ENCODE measurements at regions not wholly inside any gene's neighbourhood (a gene's known extent, or its start where the extent isn't known, plus 50 kb on each side); places are given as distances from the start of the nearest gene placed in this dataset.

DNA sequence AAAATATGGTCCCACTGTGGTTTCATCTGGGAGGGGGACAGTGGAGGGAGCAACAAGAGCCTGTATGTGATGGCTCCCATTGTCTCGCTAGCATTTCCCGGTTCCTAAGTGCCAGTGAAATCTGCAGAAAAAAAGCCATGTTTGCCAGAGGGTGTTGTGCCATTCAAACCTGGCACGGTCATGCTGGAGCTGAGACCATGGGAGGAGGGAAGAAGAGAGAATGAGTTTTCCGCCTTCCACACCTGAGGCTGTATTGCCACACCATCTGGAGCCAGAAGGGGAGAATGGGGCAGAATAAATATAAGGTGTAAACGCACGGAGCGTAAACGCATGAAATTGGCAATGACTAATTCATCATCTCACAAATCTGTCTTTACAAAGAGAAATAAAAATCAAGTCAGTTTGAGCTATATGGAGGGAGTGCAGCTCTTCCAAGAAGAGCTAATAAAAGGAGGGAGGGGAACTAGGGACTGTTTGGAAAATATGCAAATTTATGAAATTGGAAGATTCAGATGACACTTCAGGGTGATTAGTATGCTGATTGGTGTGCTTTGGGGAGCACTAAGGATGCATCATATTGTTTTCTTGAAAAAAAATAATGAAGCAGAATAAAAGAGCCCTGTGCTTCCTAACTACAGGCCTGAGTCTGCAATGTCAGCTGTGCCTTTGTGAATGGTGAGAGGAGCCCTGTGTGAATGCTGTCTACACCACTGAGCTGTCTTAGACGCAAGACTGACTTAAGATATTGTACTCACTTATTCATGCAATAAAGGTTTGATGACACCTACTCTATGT lies 237.9 kb downstream of the NSG2 start:
- Histone ChIP-seq H3K4me1 (no peaks in the 10 kb centered on the region), H3K27ac (no peak overlapping the region), H3F3A (ENCODE audit: low read depth) (no peaks in the 10 kb centered on the region), H3K4me3 (no peak overlapping the region), H2AFZ (replicated peaks) (no peak overlapping the region), H3K36me3 (no peaks in the 10 kb centered on the region), H3K4me2 (no peak overlapping the region), H3K27me3 (peaks cover 8% of the 10 kb centered on the region), H3K79me2 (ENCODE audit: low read depth) (no peaks in the 10 kb centered on the region), H3K9ac (no peak overlapping the region), H3K9me3 (ENCODE audit: low read depth) (no peaks in the 10 kb centered on the region), H4K20me1 (ENCODE audit: low read depth) (no peaks in the 10 kb centered on the region)
- TF ChIP-seq, protein P1, sequence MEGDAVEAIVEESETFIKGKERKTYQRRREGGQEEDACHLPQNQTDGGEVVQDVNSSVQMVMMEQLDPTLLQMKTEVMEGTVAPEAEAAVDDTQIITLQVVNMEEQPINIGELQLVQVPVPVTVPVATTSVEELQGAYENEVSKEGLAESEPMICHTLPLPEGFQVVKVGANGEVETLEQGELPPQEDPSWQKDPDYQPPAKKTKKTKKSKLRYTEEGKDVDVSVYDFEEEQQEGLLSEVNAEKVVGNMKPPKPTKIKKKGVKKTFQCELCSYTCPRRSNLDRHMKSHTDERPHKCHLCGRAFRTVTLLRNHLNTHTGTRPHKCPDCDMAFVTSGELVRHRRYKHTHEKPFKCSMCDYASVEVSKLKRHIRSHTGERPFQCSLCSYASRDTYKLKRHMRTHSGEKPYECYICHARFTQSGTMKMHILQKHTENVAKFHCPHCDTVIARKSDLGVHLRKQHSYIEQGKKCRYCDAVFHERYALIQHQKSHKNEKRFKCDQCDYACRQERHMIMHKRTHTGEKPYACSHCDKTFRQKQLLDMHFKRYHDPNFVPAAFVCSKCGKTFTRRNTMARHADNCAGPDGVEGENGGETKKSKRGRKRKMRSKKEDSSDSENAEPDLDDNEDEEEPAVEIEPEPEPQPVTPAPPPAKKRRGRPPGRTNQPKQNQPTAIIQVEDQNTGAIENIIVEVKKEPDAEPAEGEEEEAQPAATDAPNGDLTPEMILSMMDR (IDR thresholded peaks at IDR 0.05): no peak
- DNase-seq (ENCODE audit: low spot score): no peak
- no peaks in the 10 kb centered on the region for H3K9me3 Mint-ChIP-seq
- H3K4me3 Mint-ChIP-seq: no peak overlapping the region
- no peaks in the 10 kb centered on the region for H3K36me3 Mint-ChIP-seq
- peaks cover 9% of the 10 kb centered on the region for H3K27me3 Mint-ChIP-seq (ENCODE audit: insufficient read depth, low read depth)
- H3K4me1 Mint-ChIP-seq: peaks cover 4% of the 10 kb centered on the region
- no peak overlapping the region for H3K27ac Mint-ChIP-seq

DNA sequence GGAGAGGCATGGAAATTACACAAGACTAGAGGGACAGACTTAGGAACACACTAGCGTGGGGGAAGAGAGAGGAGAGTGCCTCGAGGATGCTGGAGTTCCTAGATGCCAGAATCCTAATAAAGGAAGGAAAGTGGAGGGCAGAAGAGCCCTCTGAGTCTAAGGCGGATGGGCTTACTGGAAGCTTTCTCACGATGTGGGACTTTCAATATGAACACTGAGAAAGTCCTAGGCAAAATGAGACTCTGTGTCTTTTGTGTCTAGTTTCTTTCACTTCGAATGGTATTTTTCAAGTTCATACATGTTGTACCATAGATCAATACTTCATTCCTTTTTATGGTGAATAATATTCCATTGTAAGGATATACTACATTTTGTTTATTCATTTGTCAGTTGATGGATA lies 239.4 kb downstream of the NSG2 start:
- H3K9me3 Mint-ChIP-seq: peaks cover 3% of the 10 kb centered on the region
- Histone ChIP-seq H3K36me3 (no peaks in the 10 kb centered on the region), H3K4me1 (no peaks in the 10 kb centered on the region), H3K9me3 (ENCODE audit: low read depth) (no peaks in the 10 kb centered on the region), H3K4me2 (no peak overlapping the region), H2AFZ (replicated peaks) (no peak overlapping the region), H3K79me2 (ENCODE audit: low read depth) (no peaks in the 10 kb centered on the region), H3K27me3 (peaks cover 8% of the 10 kb centered on the region), H3K4me3 (no peak overlapping the region), H4K20me1 (ENCODE audit: low read depth) (no peaks in the 10 kb centered on the region), H3K9ac (no peak overlapping the region), H3K27ac (no peak overlapping the region), H3F3A (ENCODE audit: low read depth) (no peaks in the 10 kb centered on the region)
- DNase-seq (ENCODE audit: low spot score): no peak
- no peak for TF ChIP-seq EZH2phosphoT487 (IDR thresholded peaks at IDR 0.05)
- TF ChIP-seq EZH2 (IDR thresholded peaks at IDR 0.05): no peak
- TF ChIP-seq, protein P1 (IDR thresholded peaks at IDR 0.05): no peak
- no peak overlapping the region for H3K4me3 Mint-ChIP-seq
- peaks cover 5% of the 10 kb centered on the region for H3K27me3 Mint-ChIP-seq (ENCODE audit: insufficient read depth, low read depth)
- no peak overlapping the region for H3K27ac Mint-ChIP-seq
- no peaks in the 10 kb centered on the region for H3K36me3 Mint-ChIP-seq
- H3K4me1 Mint-ChIP-seq: peaks cover 4% of the 10 kb centered on the region

DNA sequence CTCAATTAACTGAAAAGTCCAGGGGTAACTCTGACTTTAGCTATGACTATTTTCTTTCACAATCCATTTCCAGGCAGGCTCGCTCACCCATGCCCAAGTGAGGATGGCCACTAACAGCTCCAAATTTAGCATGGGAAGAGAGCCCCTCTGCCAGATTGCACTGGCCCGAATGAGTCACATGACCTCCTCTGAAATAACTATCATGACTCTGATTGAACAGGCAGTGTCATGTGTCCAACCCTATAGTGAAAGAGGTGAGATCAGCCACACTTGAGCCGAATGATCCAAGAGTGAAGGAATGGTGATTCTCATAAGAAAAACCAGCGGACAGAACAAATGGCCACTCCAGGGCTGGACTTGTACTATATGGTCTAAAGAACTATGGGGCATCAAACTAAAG lies 242.3 kb downstream of the NSG2 start:
- Mint-ChIP-seq H3K4me3 (no peak overlapping the region), H3K27ac (no peak overlapping the region), H3K27me3 (ENCODE audit: insufficient read depth, low read depth) (peaks cover 5% of the 10 kb centered on the region), H3K9me3 (peaks cover 3% of the 10 kb centered on the region), H3K36me3 (no peaks in the 10 kb centered on the region), H3K4me1 (peaks cover 4% of the 10 kb centered on the region)
- Histone ChIP-seq H3K27me3 (peaks cover 8% of the 10 kb centered on the region), H3K9me3 (ENCODE audit: low read depth) (no peaks in the 10 kb centered on the region), H3K27ac (no peak overlapping the region), H4K20me1 (ENCODE audit: low read depth) (no peaks in the 10 kb centered on the region), H3K4me2 (no peak overlapping the region), H3F3A (ENCODE audit: low read depth) (no peaks in the 10 kb centered on the region), H3K4me1 (no peaks in the 10 kb centered on the region), H3K36me3 (no peaks in the 10 kb centered on the region), H2AFZ (replicated peaks) (no peak overlapping the region), H3K9ac (no peak overlapping the region), H3K4me3 (no peak overlapping the region), H3K79me2 (ENCODE audit: low read depth) (no peaks in the 10 kb centered on the region)
- no peak for DNase-seq (ENCODE audit: low spot score)
- TF ChIP-seq EZH2phosphoT487 (IDR thresholded peaks at IDR 0.05) (no peak), EZH2 (IDR thresholded peaks at IDR 0.05) (no peak)
- TF ChIP-seq, protein P1 (IDR thresholded peaks at IDR 0.05): no peak

Measured in neural progenitor cell (in vitro differentiated cells).